ENCODE measurements at regions not wholly inside any gene's neighbourhood (a gene's known extent, or its start where the extent isn't known, plus 50 kb on each side); places are given as distances from the start of the nearest gene placed in this dataset.
"Not testable (repeated sequence)": the region's sequence is repeated elsewhere in the genome, so short reads cannot be mapped to it uniquely, and the experiment has no call there.

DNA sequence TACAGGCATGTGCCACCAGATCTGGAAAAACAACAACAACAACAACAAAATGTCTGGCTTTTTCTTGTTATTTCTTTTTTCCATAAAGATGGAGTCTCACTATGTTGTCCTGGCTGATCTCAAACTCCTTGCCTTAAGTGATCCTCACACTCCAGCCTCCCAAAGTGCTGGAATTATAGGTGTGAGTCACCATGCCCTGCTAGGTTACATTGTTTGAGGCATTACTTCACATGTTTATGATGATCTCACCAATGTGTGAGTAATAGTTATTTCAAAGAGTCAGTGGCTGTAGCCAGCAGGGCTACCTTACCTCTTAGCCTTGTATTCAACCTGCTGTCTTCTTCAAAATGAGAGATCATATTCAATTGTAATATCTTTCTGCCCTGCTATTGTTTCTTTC, 445.7 kb downstream of the AMY1C start:
- Histone ChIP-seq H3K27ac (no peak overlapping the region), H3K4me3 (no peak overlapping the region)
- no peak for DNase-seq (ENCODE audit: low spot score)
- no peak for TF ChIP-seq CTCF (IDR thresholded peaks at IDR 0.05)

DNA sequence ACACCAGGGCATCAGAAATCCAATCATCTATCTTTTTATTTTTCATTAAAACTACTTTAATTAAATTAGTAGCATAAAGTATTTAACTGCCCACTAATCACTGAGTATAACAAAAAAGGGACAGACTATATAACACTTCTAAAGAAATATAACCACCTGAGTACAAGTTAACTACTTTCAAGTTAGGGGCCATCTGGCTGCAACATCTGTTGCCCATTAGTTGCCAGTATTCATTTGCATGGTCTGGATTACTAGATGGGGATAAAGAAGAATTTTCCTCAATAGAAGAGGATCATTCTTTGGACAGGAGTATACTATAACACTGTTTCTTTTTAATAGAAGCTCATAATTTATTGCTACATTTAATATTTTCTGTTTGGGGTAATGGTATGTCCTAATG, 446.4 kb downstream of the AMY1C start:
- no peak for TF ChIP-seq CTCF (IDR thresholded peaks at IDR 0.05)
- no peak for DNase-seq (ENCODE audit: low spot score)
- Histone ChIP-seq H3K4me3 (no peak overlapping the region), H3K27ac (no peak overlapping the region)

DNA sequence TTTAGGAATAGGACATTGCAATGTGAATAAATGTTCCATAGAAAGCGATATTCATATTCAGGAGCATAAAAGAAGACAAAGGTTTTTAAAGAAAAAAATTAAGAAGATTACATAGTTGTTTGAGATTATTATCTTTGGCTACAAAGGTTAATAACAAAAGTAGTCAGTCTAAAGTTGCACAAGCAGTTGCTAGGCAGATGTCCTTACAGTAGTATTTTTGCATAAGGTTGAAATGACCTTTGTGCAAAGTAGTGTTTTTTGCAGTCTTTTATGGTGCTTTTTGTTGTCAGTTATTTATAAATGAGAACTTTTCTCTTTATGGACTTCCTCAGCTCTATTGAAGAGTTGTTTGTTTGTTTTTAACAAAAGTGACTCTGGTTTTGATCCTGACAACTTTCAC, 447.8 kb downstream of the AMY1C start:
- Histone ChIP-seq H3K4me3 (no peak overlapping the region), H3K27ac (no peak overlapping the region)
- DNase-seq (ENCODE audit: low spot score): no peak
- no peak for TF ChIP-seq CTCF (IDR thresholded peaks at IDR 0.05)

GRCh38 chr1:104212239-104212638, 462.5 kb downstream of the AMY1C start:
- no peak for DNase-seq (ENCODE audit: low spot score)
- TF ChIP-seq CTCF (IDR thresholded peaks at IDR 0.05): no peak
- H3K4me3 ChIP-seq: no peak overlapping the region
- H3K27ac ChIP-seq: no peak overlapping the region

DNA sequence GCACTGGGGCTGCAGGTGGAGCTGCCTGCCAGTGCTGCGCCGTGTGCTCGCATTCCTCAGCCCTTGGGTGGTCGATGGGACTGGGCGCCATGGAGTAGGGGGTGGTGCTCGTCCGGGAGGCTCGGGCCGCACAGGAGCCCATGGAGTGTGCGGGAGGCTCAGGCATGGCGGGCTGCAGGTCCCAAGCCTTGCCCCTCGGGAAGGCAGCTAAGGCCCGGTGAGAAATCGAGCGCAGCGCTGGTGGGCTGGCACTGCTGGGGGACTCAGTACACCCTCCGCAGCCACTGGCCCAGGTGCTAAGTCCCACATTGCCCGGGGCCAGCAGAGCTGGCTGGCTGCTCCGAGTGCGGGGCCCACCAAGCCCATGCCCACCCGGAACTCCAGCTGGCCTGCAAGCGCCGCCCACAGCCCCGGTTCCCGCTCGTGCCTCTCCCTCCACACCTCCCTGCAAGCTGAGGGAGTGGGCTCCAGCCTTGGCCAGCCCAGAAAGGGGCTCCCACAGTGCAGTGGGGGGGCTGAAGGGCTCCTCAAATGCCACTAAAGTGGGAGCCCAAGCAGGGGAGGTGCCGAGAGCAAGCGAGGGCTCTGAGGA, 467.8 kb downstream of the AMY1C start:
- not testable (repeated sequence) for H3K27ac ChIP-seq; DNase-seq (ENCODE audit: low spot score)

GRCh38 chr1:104229860-104230259, 480.2 kb downstream of the AMY1C start:
- Histone ChIP-seq H3K27ac (no peak overlapping the region), H3K4me3 (no peak overlapping the region)
- no peak for TF ChIP-seq CTCF (IDR thresholded peaks at IDR 0.05)
- DNase-seq (ENCODE audit: low spot score): no peak

More for the DNA sequence above, 467.8 kb downstream of the AMY1C start:
- not testable (repeated sequence) for H3K4me3 ChIP-seq

DNA sequence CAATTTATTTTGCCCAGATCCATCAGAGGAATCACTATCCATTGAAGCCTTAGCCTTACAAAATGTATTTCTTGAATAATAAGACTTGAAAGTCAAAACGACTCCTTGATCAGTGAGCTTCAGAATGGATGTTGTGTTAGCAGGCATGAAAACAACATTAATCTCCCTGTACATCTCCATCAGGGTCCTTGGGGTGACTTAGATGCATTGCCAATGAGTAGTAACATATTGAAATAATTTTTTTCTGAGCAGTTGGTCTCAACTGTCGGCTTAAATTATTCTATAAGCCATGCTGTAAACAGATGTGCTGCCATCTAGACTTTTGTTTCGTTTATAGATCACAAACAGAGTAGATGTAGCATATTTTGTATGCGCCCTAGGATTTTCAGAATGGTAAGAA, 482.0 kb downstream of the AMY1C start:
- TF ChIP-seq CTCF (IDR thresholded peaks at IDR 0.05): no peak
- Histone ChIP-seq H3K4me3 (no peak overlapping the region), H3K27ac (no peak overlapping the region)
- DNase-seq (ENCODE audit: low spot score): no peak

DNA sequence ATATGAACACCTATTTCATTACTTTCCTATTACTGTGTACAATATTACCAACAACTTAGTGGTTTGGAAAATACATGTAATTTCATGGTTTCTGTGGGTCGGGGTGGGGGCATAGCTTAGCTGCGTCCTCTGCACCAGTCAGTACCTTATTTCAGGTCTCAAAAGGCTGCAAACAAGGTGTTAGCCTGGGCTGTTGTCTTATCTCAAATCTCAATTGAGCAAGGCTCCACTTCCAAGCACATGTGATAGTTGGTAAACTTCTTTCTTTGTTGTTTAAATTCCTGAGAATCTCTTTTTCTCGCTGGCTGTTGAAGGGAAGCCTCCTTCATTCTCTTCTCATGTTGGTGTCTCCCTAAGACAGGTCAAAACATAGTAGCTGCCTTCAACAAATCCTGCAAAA, 485.4 kb downstream of the AMY1C start:
- no peak overlapping the region for H3K27ac ChIP-seq
- TF ChIP-seq CTCF (IDR thresholded peaks at IDR 0.05): no peak

More for the DNA sequence above, 485.4 kb downstream of the AMY1C start:
- no peak for DNase-seq (ENCODE audit: low spot score)
- H3K4me3 ChIP-seq: no peak overlapping the region

All from coronary artery (tissue), 2 donors.